Spleen (tissue), 11 donors: ENCODE measurements at regions not wholly inside any gene's neighbourhood (a gene's known extent, or its start where the extent isn't known, plus 50 kb on each side); places are given as distances from the start of the nearest gene placed in this dataset.

ENCODE experiments used
- DNase-seq: peaks from one replicate; pipeline ENCODE4 v3.0.0-alpha.2; 2020
- H3K27ac ChIP-seq, 8 donors: fragments of 200-600 bp; sonication (generic) in 7 of 8; 1 replicate in 4 of 8; 2 replicates in 4 of 8; pipeline versions ENCODE4 v1.5.0 to v1.8.0; 2016 to 2021; ENCODE audit warnings: inconsistent platforms in 4 of 8, mild to moderate bottlenecking in 4 of 8, moderate library complexity in 1 of 8
- H3K27me3 ChIP-seq, 7 donors: fragments of 200-600 bp; sonication (generic) in 6 of 7; replicated peaks in 1 of 7; 1 replicate in 4 of 7; 2 replicates in 3 of 7; pipeline versions ENCODE4 v1.5.0 to v1.8.0; 2016 to 2021; ENCODE audit warnings: inconsistent platforms in 3 of 7, mild to moderate bottlenecking in 1 of 7
- H3K36me3 ChIP-seq, 6 donors: fragments of 200-600 bp; sonication (generic) in 5 of 6; 1 replicate in 4 of 6; 2 replicates in 2 of 6; pipeline versions ENCODE4 v1.5.0 to v1.8.0; 2016 to 2021; ENCODE audit warnings: inconsistent platforms in 2 of 6
- H3K4me1 ChIP-seq, 6 donors: fragments of 200-600 bp; sonication (generic) in 5 of 6; 1 replicate in 3 of 6; 2 replicates in 3 of 6; pipeline versions ENCODE4 v1.5.0 to v1.8.0; 2016 to 2021; ENCODE audit warnings: inconsistent platforms in 3 of 6
- H3K4me3 ChIP-seq, 8 donors: fragments of 200-600 bp; sonication (generic) in 7 of 8; 1 replicate in 4 of 8; 2 replicates in 4 of 8; pipeline versions ENCODE4 v1.5.0 to v1.8.0; 2016 to 2021; ENCODE audit warnings: inconsistent platforms in 4 of 8, mild to moderate bottlenecking in 4 of 8, moderate library complexity in 2 of 8
- H3K9me3 ChIP-seq, 8 donors: fragments of 200-600 bp; sonication (generic) in 7 of 8; 1 replicate in 4 of 8; 2 replicates in 4 of 8; pipeline versions ENCODE4 v1.5.0 to v1.8.0; 2016 to 2021; ENCODE audit warnings: inconsistent platforms in 4 of 8
- POLR2A ChIP-seq, 3 donors: fragments of 450-650 bp; IDR thresholded peaks; one replicate each; pipeline ENCODE4 v1.5.1; 2017; ENCODE audit warnings: antibody characterized with exemption in 3 of 3, mild to moderate bottlenecking in 1 of 3
- POLR2AphosphoS5 ChIP-seq, 3 donors: sonication (generic); formaldehyde crosslinking; IDR thresholded peaks; one replicate each; pipeline ENCODE4 v1.5.1; 2017; ENCODE audit warnings: antibody characterized with exemption in 3 of 3
- WGBS, 5 donors: extraction: QIAGEN DNeasy Blood & Tissue Kit in 3 of 5; methylation state at CpG; one replicate each; pipeline versions ENCODE4 v1.1.5 to v1.1.7; 2013 to 2018; 5-methylcytosine and 5-hydroxymethylcytosine counted together
- intact Hi-C: fragments of 100-400 bp; cut with DNase I; formaldehyde crosslinking; loops from one replicate; pipeline ENCODE4 v1.15.0; 2023; ENCODE audit warnings: low total_unique reads
- TF ChIP-seq, protein P1 (sequence below), 11 experiments: fragments of 200-600 bp in 7 of 11; fragments of 450-650 bp in 4 of 11; sonication (generic) in 4 of 11; IDR thresholded peaks in 8 of 11; conservative IDR thresholded peaks in 3 of 11; 1 replicate in 7 of 11; 2 replicates in 4 of 11; pipeline versions ENCODE4 v1.4.0 to v1.8.0; 2016 to 2021; ENCODE audit warnings: antibody characterized with exemption in 11 of 11, inconsistent platforms in 4 of 11, mild to moderate bottlenecking in 1 of 11
- donor health status: healthy with polysubstance abuse.
- donor health status: DM: no; HTN: no; CAD: no; lungs with moderate emphysema.
- donor health status: DM: no; HTN: no; CAD: no.
- donor health status: Bipolar disorder and iron deficiency.
- donor health status: healthy.
- donor health status: DM: no; HTN: no; CAD: no.
- donor health status: DM: yes; HTN: yes; CAD: no.

GRCh38 chr12:39122562-39123204 is 217.3 kb upstream of the CPNE8 start:
- intact Hi-C loops: no loop called here

DNA sequence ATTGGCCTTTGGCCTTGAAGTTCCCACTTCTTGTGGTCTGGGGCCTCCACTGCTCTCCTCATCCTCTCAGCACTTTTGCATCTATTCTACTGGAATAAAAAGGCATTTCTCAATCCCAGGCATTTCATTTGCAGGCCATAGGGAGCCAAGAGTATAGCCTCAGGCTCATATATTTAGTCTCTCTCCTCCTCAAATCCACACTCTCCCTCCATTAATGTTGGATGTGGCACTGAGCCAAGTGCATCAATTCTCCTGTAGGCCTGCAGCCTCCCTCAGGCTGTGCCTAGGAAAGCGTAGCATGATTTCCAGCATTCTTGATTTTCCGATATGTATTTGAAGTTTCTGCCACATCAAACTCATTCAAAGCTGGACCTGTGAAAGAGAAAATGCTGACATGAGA is 211.5 kb upstream of the CPNE8 start:
- Histone ChIP-seq H3K27ac (no peak overlapping the region), H3K27me3 (no peaks in the 10 kb centered on the region), H3K36me3 (no peaks in the 10 kb centered on the region), H3K4me3 (no peak overlapping the region), H3K9me3 (peaks cover 0 to under 1% (median 0%) of the 10 kb centered on the region in 8 donors), H3K4me1 (no peaks in the 10 kb centered on the region)
- no peak for DNase-seq
- no peak for TF ChIP-seq POLR2AphosphoS5 (IDR thresholded peaks at IDR 0.05)
- intact Hi-C loops: no loop called here
- WGBS, 5 donors: 91 to 98% (median 96%) methylated on average over 2 of the region's 2 CpGs

More at GRCh38 chr12:39122562-39123204, 217.3 kb upstream of the CPNE8 start:
- H3K27ac ChIP-seq: no peak overlapping the region
- WGBS, 5 donors: 85 to 92% (median 87%) methylated on average over 5 to 6 of the region's 6 CpGs
- no peak for DNase-seq
- H3K9me3 ChIP-seq: peaks cover 0 to 8% (median 0%) of the 10 kb centered on the region in 8 donors
- no peak overlapping the region for H3K4me3 ChIP-seq
- H3K36me3 ChIP-seq: no peaks in the 10 kb centered on the region
- no peaks in the 10 kb centered on the region for H3K27me3 ChIP-seq
- no peaks in the 10 kb centered on the region for H3K4me1 ChIP-seq
- TF ChIP-seq POLR2A (IDR thresholded peaks at IDR 0.05): no peak
- TF ChIP-seq, protein P1, sequence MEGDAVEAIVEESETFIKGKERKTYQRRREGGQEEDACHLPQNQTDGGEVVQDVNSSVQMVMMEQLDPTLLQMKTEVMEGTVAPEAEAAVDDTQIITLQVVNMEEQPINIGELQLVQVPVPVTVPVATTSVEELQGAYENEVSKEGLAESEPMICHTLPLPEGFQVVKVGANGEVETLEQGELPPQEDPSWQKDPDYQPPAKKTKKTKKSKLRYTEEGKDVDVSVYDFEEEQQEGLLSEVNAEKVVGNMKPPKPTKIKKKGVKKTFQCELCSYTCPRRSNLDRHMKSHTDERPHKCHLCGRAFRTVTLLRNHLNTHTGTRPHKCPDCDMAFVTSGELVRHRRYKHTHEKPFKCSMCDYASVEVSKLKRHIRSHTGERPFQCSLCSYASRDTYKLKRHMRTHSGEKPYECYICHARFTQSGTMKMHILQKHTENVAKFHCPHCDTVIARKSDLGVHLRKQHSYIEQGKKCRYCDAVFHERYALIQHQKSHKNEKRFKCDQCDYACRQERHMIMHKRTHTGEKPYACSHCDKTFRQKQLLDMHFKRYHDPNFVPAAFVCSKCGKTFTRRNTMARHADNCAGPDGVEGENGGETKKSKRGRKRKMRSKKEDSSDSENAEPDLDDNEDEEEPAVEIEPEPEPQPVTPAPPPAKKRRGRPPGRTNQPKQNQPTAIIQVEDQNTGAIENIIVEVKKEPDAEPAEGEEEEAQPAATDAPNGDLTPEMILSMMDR (IDR thresholded peaks at IDR 0.05 in 8 of 11, conservative IDR thresholded peaks at IDR 0.05 in 3 of 11): no peak
- TF ChIP-seq POLR2AphosphoS5 (IDR thresholded peaks at IDR 0.05): no peak

DNA sequence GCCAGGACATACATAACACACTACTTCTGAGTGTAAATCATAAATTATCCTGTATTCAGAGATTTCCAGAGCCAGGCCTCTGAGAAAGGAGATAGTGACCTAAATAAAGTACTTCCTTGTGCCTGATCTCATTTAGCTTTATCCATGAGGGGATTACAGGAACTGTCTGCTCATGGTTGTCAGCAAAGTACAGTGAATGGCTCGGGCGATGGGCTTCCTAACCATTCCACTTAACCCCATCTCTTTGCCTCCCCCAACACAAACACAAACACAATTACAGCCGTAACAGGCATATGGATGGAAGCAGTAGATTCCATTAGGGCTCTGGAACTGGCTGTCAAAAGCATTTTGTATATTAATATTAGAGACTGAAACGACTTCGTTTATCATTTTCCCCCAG is 206.7 kb upstream of the CPNE8 start:
- Histone ChIP-seq H3K27me3 (no peaks in the 10 kb centered on the region), H3K27ac (no peak overlapping the region), H3K4me3 (no peak overlapping the region), H3K36me3 (no peaks in the 10 kb centered on the region), H3K4me1 (no peaks in the 10 kb centered on the region), H3K9me3 (no peaks in the 10 kb centered on the region)
- intact Hi-C loops: no loop called here
- no peak for DNase-seq
- WGBS, 5 donors: 80 to 87% (median 85%) methylated on average over 5 of the region's 5 CpGs
- TF ChIP-seq, protein P1 (IDR thresholded peaks at IDR 0.05 in 8 of 11, conservative IDR thresholded peaks at IDR 0.05 in 3 of 11): no peak
- no peak for TF ChIP-seq POLR2A (IDR thresholded peaks at IDR 0.05)
- TF ChIP-seq POLR2AphosphoS5 (IDR thresholded peaks at IDR 0.05): no peak

GRCh38 chr12:39105111-39105510 is 199.7 kb upstream of the CPNE8 start:
- no peak for TF ChIP-seq POLR2AphosphoS5 (IDR thresholded peaks at IDR 0.05)
- TF ChIP-seq POLR2A (IDR thresholded peaks at IDR 0.05): no peak
- TF ChIP-seq, protein P1 (IDR thresholded peaks at IDR 0.05 in 8 of 11, conservative IDR thresholded peaks at IDR 0.05 in 3 of 11): no peak
- Histone ChIP-seq H3K4me3 (no peak overlapping the region), H3K27ac (no peak overlapping the region), H3K4me1 (no peaks in the 10 kb centered on the region), H3K36me3 (no peaks in the 10 kb centered on the region), H3K9me3 (no peaks in the 10 kb centered on the region), H3K27me3 (peaks cover 0 to 5% (median 0%) of the 10 kb centered on the region in 7 donors)
- DNase-seq: no peak
- intact Hi-C loops: no loop called here
